Duodenal mucosa (tissue), 2 donors: ENCODE measurements at regions not wholly inside any gene's neighbourhood (a gene's known extent, or its start where the extent isn't known, plus 50 kb on each side); places are given as distances from the start of the nearest gene placed in this dataset.
"Not testable (repeated sequence)": the region's sequence is repeated elsewhere in the genome, so short reads cannot be mapped to it uniquely, and the experiment has no call there.

ENCODE experiments used
- H3K27ac ChIP-seq: one replicate; pipeline ENCODE4 v1.7.0; 2013; ENCODE audit warnings: low read depth, low read length
- H3K27me3 ChIP-seq, 2 donors: one replicate each; pipeline ENCODE4 v1.7.0; 2013; ENCODE audit warnings: low read length in 2 of 2, control low read depth in 1 of 2; ENCODE audit not compliant: insufficient read depth in 2 of 2, control insufficient read depth in 1 of 2
- H3K36me3 ChIP-seq, 2 donors: one replicate each; pipeline ENCODE4 v1.7.0; 2013; ENCODE audit warnings: low read length in 2 of 2, control low read depth in 1 of 2; ENCODE audit not compliant: insufficient read depth in 2 of 2, control insufficient read depth in 1 of 2
- H3K4me1 ChIP-seq, 2 donors: one replicate each; pipeline ENCODE4 v1.7.0; 2013; ENCODE audit warnings: low read length in 2 of 2, control low read depth in 1 of 2; ENCODE audit not compliant: insufficient read depth in 2 of 2, control insufficient read depth in 1 of 2
- H3K4me3 ChIP-seq, 2 donors: one replicate each; pipeline ENCODE4 v1.7.0; 2013; ENCODE audit warnings: low read length in 2 of 2, low read depth in 1 of 2
- H3K9ac ChIP-seq, 2 donors: one replicate each; pipeline ENCODE4 v1.7.0; 2013; ENCODE audit warnings: low read length in 2 of 2, low read depth in 1 of 2
- H3K9me3 ChIP-seq, 2 donors: one replicate each; pipeline ENCODE4 v1.7.0; 2013; ENCODE audit warnings: low read length in 2 of 2, control low read depth in 1 of 2; ENCODE audit not compliant: control insufficient read depth in 1 of 2

DNA sequence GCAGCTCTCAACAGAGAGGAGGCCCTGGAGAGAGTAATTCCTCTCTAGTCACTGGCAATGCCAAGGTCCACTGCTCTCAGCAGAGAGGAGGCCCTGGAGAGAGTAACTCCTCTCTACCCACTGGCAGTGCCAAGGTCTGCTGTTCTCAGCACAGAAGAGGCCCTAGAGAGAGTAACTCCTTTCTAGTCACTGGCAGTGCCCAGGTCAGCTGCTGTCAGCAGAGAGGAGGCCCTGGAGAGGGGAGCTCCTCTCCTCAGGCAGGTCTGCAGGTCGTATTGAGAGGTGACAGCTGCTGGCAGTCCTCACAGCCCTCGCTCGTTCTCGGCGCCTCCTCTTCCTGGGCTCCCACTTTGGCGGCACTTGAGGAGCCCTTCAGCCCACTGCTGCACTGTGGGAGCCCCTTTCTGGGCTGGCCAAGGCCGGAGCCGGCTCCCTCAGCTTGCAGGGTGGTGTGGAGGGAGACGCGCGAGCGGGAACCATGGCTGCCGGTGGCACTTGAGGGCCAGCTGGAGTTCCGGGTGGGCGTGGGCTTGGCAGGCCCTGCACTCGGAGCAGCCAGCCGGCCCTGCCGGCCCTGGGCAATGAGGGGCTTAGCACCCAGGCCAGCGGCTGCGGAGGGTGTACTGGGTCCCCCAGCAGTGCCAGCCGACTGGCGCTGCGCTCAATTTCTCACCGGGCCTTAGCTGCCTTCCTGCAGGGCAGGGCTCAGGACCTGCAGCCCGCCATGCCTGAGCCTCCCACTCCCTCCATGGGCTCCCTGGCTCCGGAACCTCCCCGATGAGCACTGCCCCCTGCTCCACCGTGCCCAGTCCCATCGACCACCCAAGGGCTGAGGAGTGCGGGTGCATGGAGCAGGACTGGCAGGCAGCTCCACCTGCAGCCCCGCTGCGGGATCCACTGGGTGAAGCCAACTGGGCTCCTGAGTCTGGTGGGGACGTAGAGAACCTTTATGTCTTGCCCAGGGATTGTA is 642.9 kb downstream of the PRR16 start:
- not testable (repeated sequence) for H3K36me3 ChIP-seq, H3K9ac ChIP-seq, H3K27ac ChIP-seq, H3K4me1 ChIP-seq, H3K9me3 ChIP-seq, H3K27me3 ChIP-seq, H3K4me3 ChIP-seq

DNA sequence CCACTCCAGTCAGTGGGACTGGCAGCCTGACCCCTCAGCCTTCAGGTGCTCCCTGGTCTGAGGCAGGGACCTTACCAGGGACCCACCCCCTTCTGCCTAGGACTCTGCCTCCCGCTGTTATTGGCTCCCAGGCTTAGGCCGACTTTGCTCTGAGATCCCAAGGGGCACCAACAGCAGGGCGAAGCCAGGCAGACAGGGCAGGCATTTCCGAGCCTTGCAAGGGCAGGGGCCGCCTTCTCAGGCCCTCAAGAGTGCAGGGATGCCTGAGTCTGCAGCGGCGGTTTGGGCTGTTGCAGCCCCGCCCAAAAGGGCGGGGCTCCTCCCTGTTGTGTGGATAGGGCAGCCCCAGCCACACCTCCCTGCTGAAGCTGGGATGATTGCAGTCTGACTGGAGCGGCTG is 644.6 kb downstream of the PRR16 start:
- no peaks in the 10 kb centered on the region for H3K9me3 ChIP-seq
- H3K27ac ChIP-seq, result no peak overlapping the region
- no peaks in the 10 kb centered on the region for H3K27me3 ChIP-seq
- no peaks in the 10 kb centered on the region for H3K4me1 ChIP-seq
- H3K36me3 ChIP-seq, result no peaks in the 10 kb centered on the region
- no peak overlapping the region for H3K4me3 ChIP-seq
- H3K9ac ChIP-seq, result no peak overlapping the region

- H3K27ac ChIP-seq, result no peak overlapping the region
- no peak overlapping the region for H3K4me3 ChIP-seq
- H3K27me3 ChIP-seq, result no peaks in the 10 kb centered on the region
- no peak overlapping the region for H3K9ac ChIP-seq
- no peaks in the 10 kb centered on the region for H3K4me1 ChIP-seq
- no peaks in the 10 kb centered on the region for H3K9me3 ChIP-seq
- H3K36me3 ChIP-seq, result no peaks in the 10 kb centered on the region
These were observed 645.7 kb downstream of the PRR16 start for GRCh38 chr5:121109817-121110216.

DNA sequence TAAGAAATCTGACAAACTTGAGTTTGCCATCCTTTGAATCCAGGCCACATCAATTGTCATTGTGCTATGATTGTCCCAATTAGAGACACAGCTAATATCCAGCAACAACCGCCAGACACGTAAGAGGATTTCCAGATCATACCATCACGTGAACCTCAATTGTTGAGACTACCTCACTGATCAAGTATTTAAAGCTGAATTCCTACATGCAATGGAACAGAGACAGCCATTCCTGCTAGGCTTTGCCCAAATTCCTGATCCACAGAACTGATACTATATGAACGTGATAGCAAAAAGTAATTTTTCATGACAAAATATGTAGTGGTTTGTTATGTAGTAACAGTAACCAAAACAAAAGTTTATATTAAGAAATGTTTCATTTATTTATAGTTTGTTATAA is 657.7 kb downstream of the PRR16 start:
- Histone ChIP-seq H3K9ac (no peak overlapping the region), H3K4me1 (no peaks in the 10 kb centered on the region), H3K27me3 (no peaks in the 10 kb centered on the region), H3K4me3 (no peak overlapping the region), H3K9me3 (no peaks in the 10 kb centered on the region), H3K27ac (no peak overlapping the region), H3K36me3 (no peaks in the 10 kb centered on the region)

GRCh38 chr5:121138495-121138907 is 674.4 kb downstream of the PRR16 start:
- Histone ChIP-seq H3K9ac (no peak overlapping the region), H3K4me1 (no peaks in the 10 kb centered on the region), H3K27me3 (no peaks in the 10 kb centered on the region), H3K27ac (no peak overlapping the region), H3K36me3 (no peaks in the 10 kb centered on the region), H3K9me3 (no peaks in the 10 kb centered on the region), H3K4me3 (no peak overlapping the region)

- H3K4me1 ChIP-seq, result no peaks in the 10 kb centered on the region
- no peaks in the 10 kb centered on the region for H3K27me3 ChIP-seq
- H3K9ac ChIP-seq, result no peak overlapping the region
- no peak overlapping the region for H3K27ac ChIP-seq
- no peaks in the 10 kb centered on the region for H3K36me3 ChIP-seq
- H3K9me3 ChIP-seq, result no peaks in the 10 kb centered on the region
- no peak overlapping the region for H3K4me3 ChIP-seq
These were observed 674.9 kb downstream of the PRR16 start for GRCh38 chr5:121138952-121139351.

GRCh38 chr5:121144764-121145163 is 680.7 kb downstream of the PRR16 start:
- Histone ChIP-seq H3K9ac (no peak overlapping the region), H3K27me3 (no peaks in the 10 kb centered on the region), H3K4me1 (no peaks in the 10 kb centered on the region), H3K4me3 (no peak overlapping the region), H3K36me3 (no peaks in the 10 kb centered on the region), H3K9me3 (no peaks in the 10 kb centered on the region), H3K27ac (no peak overlapping the region)

GRCh38 chr5:121151534-121151933 is 687.4 kb downstream of the PRR16 start:
- Histone ChIP-seq H3K9me3 (no peaks in the 10 kb centered on the region), H3K36me3 (no peaks in the 10 kb centered on the region), H3K4me1 (no peaks in the 10 kb centered on the region), H3K9ac (no peak overlapping the region), H3K27me3 (no peaks in the 10 kb centered on the region), H3K4me3 (no peak overlapping the region), H3K27ac (no peak overlapping the region)

- Histone ChIP-seq H3K27me3 (no peaks in the 10 kb centered on the region), H3K4me3 (no peak overlapping the region), H3K36me3 (no peaks in the 10 kb centered on the region), H3K27ac (no peak overlapping the region), H3K9me3 (no peaks in the 10 kb centered on the region), H3K9ac (no peak overlapping the region), H3K4me1 (no peaks in the 10 kb centered on the region)
These were observed 688.3 kb downstream of the PRR16 start for GRCh38 chr5:121152411-121152810.

- H3K36me3 ChIP-seq, result no peaks in the 10 kb centered on the region
- H3K27me3 ChIP-seq, result no peaks in the 10 kb centered on the region
- no peaks in the 10 kb centered on the region for H3K4me1 ChIP-seq
- no peak overlapping the region for H3K27ac ChIP-seq
- no peaks in the 10 kb centered on the region for H3K9me3 ChIP-seq
- no peak overlapping the region for H3K9ac ChIP-seq
- H3K4me3 ChIP-seq, result no peak overlapping the region
These were observed 692.5 kb downstream of the PRR16 start for GRCh38 chr5:121156565-121156964.
